Keratinocyte (primary cell): ENCODE measurements at regions not wholly inside any gene's neighbourhood (a gene's known extent, or its start where the extent isn't known, plus 50 kb on each side); places are given as distances from the start of the nearest gene placed in this dataset.
"Not testable (repeated sequence)": the region's sequence is repeated elsewhere in the genome, so short reads cannot be mapped to it uniquely, and the experiment has no call there.

Experiments
- DNase-seq: peaks from one replicate; pipeline ENCODE4 v3.0.0-alpha.2; 2011; ENCODE audit warnings: low read depth, missing footprints, low spot score
- FAIRE-seq: peaks from 2 replicates; lab custom pipeline; 2011; peaks lifted over from hg19 to GRCh38; lab: Jason Lieb, UNC
- H2AFZ ChIP-seq: 2 replicates; pipeline ENCODE4 v1.6.0; 2012; ENCODE audit warnings: low read length, control low read depth, inconsistent platforms; ENCODE audit not compliant: control insufficient read depth
- H3K27ac ChIP-seq: 2 replicates; pipeline ENCODE4 v1.5.1; 2011; ENCODE audit warnings: low read length; ENCODE audit not compliant: control insufficient read depth, insufficient read depth
- H3K27me3 ChIP-seq: 3 replicates; pipeline ENCODE4 v1.6.0; 2011; ENCODE audit warnings: low read length; ENCODE audit not compliant: control insufficient read depth, insufficient read depth; ENCODE audit errors: extremely low read depth
- H3K36me3 ChIP-seq, 2 experiments: 2 replicates in 1 of 2; 3 replicates in 1 of 2; pipeline ENCODE4 v1.5.1; 2011; ENCODE audit warnings: low read length in 2 of 2, mild to moderate bottlenecking in 1 of 2; ENCODE audit not compliant: control insufficient read depth in 2 of 2, insufficient read depth in 2 of 2; ENCODE audit errors: extremely low read depth in 1 of 2
- H3K4me1 ChIP-seq: 3 replicates; pipeline ENCODE4 v1.5.1; 2011; ENCODE audit warnings: low read length; ENCODE audit not compliant: control insufficient read depth, insufficient read depth; ENCODE audit errors: extremely low read depth
- H3K4me2 ChIP-seq: 3 replicates; pipeline ENCODE4 v1.6.0; 2011; ENCODE audit warnings: low read depth, low read length; ENCODE audit not compliant: control insufficient read depth, insufficient read depth; ENCODE audit errors: extremely low read depth
- H3K4me3 ChIP-seq, 3 experiments: fragments of 200-600 bp in 1 of 3; sonication (generic) in 1 of 3; 2 replicates in 2 of 3; 3 replicates in 1 of 3; pipeline ENCODE4 v1.5.1; 2011 to 2016; ENCODE audit warnings: low read length in 3 of 3, mild to moderate bottlenecking in 3 of 3, control low read depth in 2 of 3, inconsistent platforms in 1 of 3, low read depth in 1 of 3, mixed read lengths in 1 of 3, mixed run types in 1 of 3, moderate library complexity in 1 of 3; ENCODE audit not compliant: control insufficient read depth in 2 of 3, insufficient read depth in 2 of 3; ENCODE audit errors: extremely low read depth in 1 of 3
- H3K79me2 ChIP-seq: 2 replicates; pipeline ENCODE4 v1.6.0; 2012; ENCODE audit warnings: low read length; ENCODE audit not compliant: control insufficient read depth, insufficient read depth
- H3K9ac ChIP-seq: 3 replicates; pipeline ENCODE4 v1.6.0; 2011; ENCODE audit warnings: low read length; ENCODE audit not compliant: control insufficient read depth, insufficient read depth; ENCODE audit errors: extremely low read depth
- H3K9me1 ChIP-seq: 3 replicates; pipeline ENCODE4 v1.6.0; 2011; ENCODE audit warnings: low read length; ENCODE audit not compliant: control insufficient read depth, insufficient read depth; ENCODE audit errors: extremely low read depth
- H3K9me3 ChIP-seq: 2 replicates; pipeline ENCODE4 v1.5.1; 2012; ENCODE audit warnings: low read depth, low read length; ENCODE audit not compliant: control insufficient read depth
- H4K20me1 ChIP-seq: 3 replicates; pipeline ENCODE4 v1.6.0; 2011; ENCODE audit warnings: low read length; ENCODE audit not compliant: control insufficient read depth, insufficient read depth; ENCODE audit errors: extremely low read depth
- dilution Hi-C: fragments of 300-500 bp; cut with MboI; formaldehyde crosslinking; loops from one replicate; pipeline ENCODE4 v1.7.0; 2020; ENCODE audit warnings: low sequenced_read_pairs; ENCODE audit not compliant: extremely low pct_ligation_motif_present

DNA sequence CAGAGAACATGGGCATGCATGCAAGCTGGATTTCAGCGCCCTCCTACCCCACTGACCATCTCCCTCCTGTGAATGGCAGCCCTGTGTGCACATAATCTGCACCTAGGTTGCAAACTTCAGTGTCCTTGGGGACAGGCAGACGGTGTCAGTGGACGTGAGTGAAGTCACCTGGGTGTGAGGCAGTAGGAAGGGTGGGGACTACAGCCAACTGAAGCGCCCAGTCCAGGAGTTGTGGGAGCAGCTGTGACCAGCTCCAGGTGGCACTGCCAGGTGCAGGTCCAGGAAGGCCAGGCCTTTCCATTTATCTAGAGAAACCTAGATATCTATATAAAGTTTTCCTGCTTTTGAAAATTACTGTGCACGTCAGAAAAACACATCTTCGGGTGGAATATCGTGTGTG lies 152.3 kb downstream of the BCL2L11 start:
- not testable (repeated sequence) for H3K27ac ChIP-seq, FAIRE-seq, H3K27me3 ChIP-seq

GRCh38 chr2:111275047-111275853 lies 154.5 kb downstream of the BCL2L11 start:
- FAIRE-seq, H3K4me3 ChIP-seq, H3K9ac ChIP-seq, H3K27me3 ChIP-seq, H3K36me3 ChIP-seq, H3K79me2 ChIP-seq, H2AFZ ChIP-seq, H3K9me3 ChIP-seq, H3K4me1 ChIP-seq, DNase-seq, H3K4me2 ChIP-seq, dilution Hi-C loops, H4K20me1 ChIP-seq, H3K9me1 ChIP-seq, H3K27ac ChIP-seq: not testable (repeated sequence)

More for the DNA sequence above, 152.3 kb downstream of the BCL2L11 start:
- H3K4me3 ChIP-seq, H3K4me2 ChIP-seq, H3K79me2 ChIP-seq, H4K20me1 ChIP-seq, H3K9me1 ChIP-seq, H3K4me1 ChIP-seq, dilution Hi-C loops, H2AFZ ChIP-seq, H3K36me3 ChIP-seq, DNase-seq, H3K9me3 ChIP-seq, H3K9ac ChIP-seq: not testable (repeated sequence)

- FAIRE-seq, H3K36me3 ChIP-seq, H3K4me3 ChIP-seq, H3K27me3 ChIP-seq, H3K27ac ChIP-seq, H3K79me2 ChIP-seq, dilution Hi-C loops, H3K9ac ChIP-seq, H3K4me1 ChIP-seq, H3K4me2 ChIP-seq, DNase-seq, H2AFZ ChIP-seq, H3K9me1 ChIP-seq, H4K20me1 ChIP-seq, H3K9me3 ChIP-seq: not testable (repeated sequence)
Observed at GRCh38 chr2:111275854-111276171, 155.1 kb downstream of the BCL2L11 start.

GRCh38 chr2:111278133-111278532 lies 157.4 kb downstream of the BCL2L11 start:
- DNase-seq, H2AFZ ChIP-seq, H4K20me1 ChIP-seq, H3K9me3 ChIP-seq, H3K4me2 ChIP-seq, H3K27ac ChIP-seq, dilution Hi-C loops, FAIRE-seq, H3K9ac ChIP-seq, H3K79me2 ChIP-seq, H3K4me3 ChIP-seq, H3K36me3 ChIP-seq, H3K9me1 ChIP-seq, H3K27me3 ChIP-seq, H3K4me1 ChIP-seq: not testable (repeated sequence)

DNA sequence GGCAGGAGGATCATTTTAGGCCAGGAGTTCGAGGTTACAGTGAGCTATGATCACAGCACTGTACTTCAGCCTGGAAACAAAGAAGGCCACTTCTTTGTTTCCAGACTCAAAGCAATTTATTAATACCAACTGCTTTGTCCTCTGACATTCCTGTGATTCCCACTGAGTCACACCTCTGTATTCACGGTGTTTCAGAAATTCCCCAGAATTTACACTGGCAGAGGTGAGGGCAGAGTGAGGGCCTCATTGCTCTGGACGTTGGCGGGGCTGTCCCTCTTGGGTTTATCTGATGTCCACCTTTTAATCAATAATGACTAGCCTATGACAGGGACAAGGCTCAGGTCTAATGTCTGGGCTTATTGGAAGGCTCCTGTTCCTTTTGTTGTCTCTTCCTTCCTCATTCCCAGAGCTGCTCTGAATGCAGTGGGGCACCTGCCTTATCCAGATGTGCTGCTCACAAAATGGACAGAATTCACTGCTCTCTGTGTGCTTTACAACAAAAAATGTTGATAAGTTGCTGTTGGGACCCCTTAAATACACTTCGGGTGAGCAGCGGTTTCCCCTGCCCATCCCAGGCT lies 160.1 kb downstream of the BCL2L11 start:
- dilution Hi-C loops, H2AFZ ChIP-seq, H3K4me3 ChIP-seq, H3K36me3 ChIP-seq, H3K27ac ChIP-seq, DNase-seq, H3K9me1 ChIP-seq, H3K9me3 ChIP-seq, H3K27me3 ChIP-seq, H3K79me2 ChIP-seq, H4K20me1 ChIP-seq, H3K4me2 ChIP-seq, H3K9ac ChIP-seq, H3K4me1 ChIP-seq: not testable (repeated sequence)
- FAIRE-seq, result peak; percentile 80
